ENCODE measurements at regions not wholly inside any gene's neighbourhood (a gene's known extent, or its start where the extent isn't known, plus 50 kb on each side); places are given as distances from the start of the nearest gene placed in this dataset.

DNA sequence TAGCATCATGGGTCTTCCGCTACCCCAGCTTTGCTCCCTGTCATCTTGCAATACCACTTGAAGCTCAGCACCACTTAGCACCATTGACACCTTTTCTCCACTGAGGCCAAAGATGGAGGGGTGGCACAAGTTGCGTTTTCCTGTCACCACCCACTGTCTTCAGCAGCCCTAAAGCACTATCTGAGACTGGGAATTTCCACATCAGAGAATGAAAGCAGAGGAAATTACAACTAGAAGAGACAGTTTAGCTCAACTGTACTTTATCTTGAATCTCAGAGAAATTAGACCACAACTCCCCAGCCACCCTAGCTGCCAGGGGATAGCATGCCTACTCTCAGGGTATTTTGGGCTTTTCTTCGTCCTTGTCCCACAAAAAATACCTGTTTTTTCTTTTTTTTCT is 111.0 kb downstream of the DDIT4L start:
- no peak for DNase-seq (ENCODE audit: low spot score)
- H3K36me3 Mint-ChIP-seq (ENCODE audit: low read depth), result no peaks in the 10 kb centered on the region
- H3K4me3 Mint-ChIP-seq (ENCODE audit: low read depth), result no peak overlapping the region
- peaks cover 27% of the 10 kb centered on the region for H3K4me1 Mint-ChIP-seq (ENCODE audit: low read depth)
- no peaks in the 10 kb centered on the region for H3K27me3 Mint-ChIP-seq (ENCODE audit: low read depth)
- intact Hi-C loops (cut with micrococcal nuclease), result no loop called here
- H3K27ac Mint-ChIP-seq, result peak overlapping the region; percentile 28
- no peaks in the 10 kb centered on the region for H3K9me3 Mint-ChIP-seq

DNA sequence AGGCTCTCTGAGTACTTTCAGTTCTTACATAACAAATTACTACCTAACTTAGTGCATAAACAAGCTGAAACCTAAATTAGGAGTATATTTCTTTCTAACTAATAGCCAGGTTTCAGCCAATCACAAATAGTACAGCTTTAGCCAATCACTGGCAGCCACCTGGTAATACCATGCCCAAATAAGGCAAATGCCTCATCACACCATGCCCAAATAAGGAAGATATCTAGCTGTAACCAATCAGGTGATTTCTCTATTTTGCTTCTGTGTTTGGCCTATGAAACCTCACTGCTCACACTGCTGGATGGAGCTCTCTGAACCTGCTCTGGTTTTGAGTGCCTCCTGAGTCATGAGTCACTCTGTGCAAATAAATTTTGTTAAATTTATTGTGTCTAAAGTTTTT is 113.5 kb downstream of the DDIT4L start:
- H3K9me3 Mint-ChIP-seq, result no peaks in the 10 kb centered on the region
- H3K4me1 Mint-ChIP-seq (ENCODE audit: low read depth), result peaks cover 16% of the 10 kb centered on the region
- H3K4me3 Mint-ChIP-seq (ENCODE audit: low read depth), result no peak overlapping the region
- no peaks in the 10 kb centered on the region for H3K36me3 Mint-ChIP-seq (ENCODE audit: low read depth)
- no peak for DNase-seq (ENCODE audit: low spot score)
- intact Hi-C loops (cut with micrococcal nuclease), result no loop called here
- H3K27ac Mint-ChIP-seq, result no peak overlapping the region
- no peaks in the 10 kb centered on the region for H3K27me3 Mint-ChIP-seq (ENCODE audit: low read depth)

DNA sequence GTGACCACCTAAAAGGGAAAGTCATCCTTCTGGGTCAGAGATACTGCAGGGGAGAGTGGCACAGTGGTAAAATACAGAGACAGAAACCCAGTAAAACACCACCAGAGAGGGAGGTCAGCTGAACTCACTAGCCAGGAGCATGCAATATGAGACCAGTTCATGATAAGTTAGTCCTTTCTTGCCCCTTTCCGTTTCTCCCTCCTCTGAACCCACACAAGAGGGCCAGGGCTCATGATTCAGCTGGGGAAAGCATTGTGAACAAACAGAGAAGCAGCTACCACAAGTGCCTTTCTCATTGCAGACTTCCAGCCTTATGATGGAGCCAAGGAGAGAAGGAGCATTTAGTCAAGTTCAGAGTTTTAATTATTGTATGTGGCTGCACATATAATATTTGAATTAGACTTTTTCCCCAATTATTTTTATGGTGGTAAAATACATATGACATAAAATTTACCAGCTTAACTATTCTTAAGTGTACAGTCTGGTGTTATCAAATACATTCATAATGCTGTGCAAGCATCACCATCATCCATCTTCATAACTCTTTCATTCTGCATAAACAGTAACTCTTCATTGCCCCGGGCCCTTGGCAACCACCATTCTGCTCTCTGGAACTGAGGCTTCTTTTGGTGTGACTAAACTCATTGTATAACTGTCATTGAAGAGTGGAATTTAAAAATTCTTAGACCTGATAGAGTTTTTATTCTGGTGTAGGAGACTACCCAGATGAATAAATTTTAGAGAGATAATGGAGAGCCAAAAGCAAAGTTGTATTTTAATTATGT is 114.6 kb downstream of the DDIT4L start:
- no peaks in the 10 kb centered on the region for H3K36me3 Mint-ChIP-seq (ENCODE audit: low read depth)
- intact Hi-C loops (cut with micrococcal nuclease), result no loop called here

DNA sequence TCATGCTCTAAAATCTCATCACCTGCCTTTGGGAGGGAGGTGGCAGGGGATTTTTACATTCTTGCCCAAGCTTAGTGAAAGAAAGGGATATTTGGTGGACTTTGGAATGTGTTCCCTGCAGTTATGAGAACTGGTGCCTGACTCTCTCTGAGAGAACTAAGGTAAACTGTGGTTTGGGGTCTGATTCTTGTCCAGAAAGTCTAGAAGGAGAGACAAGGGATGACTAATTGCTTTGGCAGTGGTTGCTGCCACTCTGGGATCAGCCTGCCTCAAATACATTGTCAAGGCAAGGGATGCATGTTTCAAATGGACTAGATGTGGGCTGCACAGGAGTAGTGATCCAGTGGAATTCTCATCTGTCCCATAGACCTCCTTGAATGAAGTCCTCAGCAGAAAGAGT is 115.2 kb downstream of the DDIT4L start:
- no peak overlapping the region for H3K4me3 Mint-ChIP-seq (ENCODE audit: low read depth)
- H3K36me3 Mint-ChIP-seq (ENCODE audit: low read depth), result no peaks in the 10 kb centered on the region
- intact Hi-C loops (cut with micrococcal nuclease), result no loop called here
- no peak for DNase-seq (ENCODE audit: low spot score)
- peaks cover 13% of the 10 kb centered on the region for H3K4me1 Mint-ChIP-seq (ENCODE audit: low read depth)
- no peak overlapping the region for H3K27ac Mint-ChIP-seq
- H3K27me3 Mint-ChIP-seq (ENCODE audit: low read depth), result peaks cover 5% of the 10 kb centered on the region
- H3K9me3 Mint-ChIP-seq, result no peaks in the 10 kb centered on the region

More for the DNA sequence above, 114.6 kb downstream of the DDIT4L start:
- peaks cover 3% of the 10 kb centered on the region for H3K27me3 Mint-ChIP-seq (ENCODE audit: low read depth)
- H3K9me3 Mint-ChIP-seq, result no peaks in the 10 kb centered on the region
- no peak for DNase-seq (ENCODE audit: low spot score)
- no peak overlapping the region for H3K4me3 Mint-ChIP-seq (ENCODE audit: low read depth)
- peaks cover 16% of the 10 kb centered on the region for H3K4me1 Mint-ChIP-seq (ENCODE audit: low read depth)
- no peak overlapping the region for H3K27ac Mint-ChIP-seq

DNA sequence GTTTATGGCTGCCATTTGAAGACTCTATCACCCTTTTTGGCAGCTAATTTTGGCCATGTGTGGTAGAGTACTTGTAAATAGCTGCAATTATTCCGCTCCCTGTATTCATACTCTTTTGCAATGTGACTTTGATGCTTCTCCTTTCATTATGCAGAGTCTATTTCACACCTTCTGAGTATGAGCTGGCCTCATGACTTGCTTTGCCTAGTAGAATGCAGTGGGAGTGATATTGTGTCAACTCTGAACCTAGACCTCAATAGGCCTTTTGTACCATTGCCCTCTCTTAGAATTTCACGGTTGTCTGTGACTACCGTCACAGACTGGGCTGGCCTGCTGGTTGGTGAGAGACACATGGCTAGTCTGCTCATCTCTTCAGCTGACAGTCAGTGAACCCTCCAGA is 118.8 kb downstream of the DDIT4L start:
- Mint-ChIP-seq H3K27me3 (ENCODE audit: low read depth) (peaks cover 12% of the 10 kb centered on the region), H3K9me3 (no peaks in the 10 kb centered on the region), H3K4me3 (ENCODE audit: low read depth) (no peak overlapping the region), H3K4me1 (ENCODE audit: low read depth) (no peaks in the 10 kb centered on the region), H3K36me3 (ENCODE audit: low read depth) (no peaks in the 10 kb centered on the region), H3K27ac (no peak overlapping the region)
- DNase-seq (ENCODE audit: low spot score), result no peak
- intact Hi-C loops (cut with micrococcal nuclease), result no loop called here

DNA sequence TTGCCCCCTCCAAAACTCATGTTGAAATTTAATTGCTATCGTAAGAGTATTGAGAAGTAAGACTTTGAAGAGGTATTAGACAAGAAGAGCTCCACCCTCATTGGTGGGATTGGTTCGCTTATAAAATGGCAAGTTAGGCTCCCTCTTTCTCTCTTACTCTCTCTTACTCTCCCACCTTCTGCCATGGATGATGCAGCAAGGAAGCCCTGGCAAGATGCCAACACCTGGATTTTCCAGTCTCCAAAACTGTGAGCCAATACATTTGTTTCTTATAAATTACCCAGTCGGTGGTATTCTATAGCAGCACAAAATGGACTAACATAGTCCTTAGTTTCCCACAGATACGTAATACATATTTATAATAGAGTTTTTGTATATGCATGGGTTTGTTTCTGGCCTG is 119.4 kb downstream of the DDIT4L start:
- H3K27ac Mint-ChIP-seq, result no peak overlapping the region
- no peak overlapping the region for H3K4me3 Mint-ChIP-seq (ENCODE audit: low read depth)
- H3K27me3 Mint-ChIP-seq (ENCODE audit: low read depth), result peaks cover 12% of the 10 kb centered on the region
- H3K9me3 Mint-ChIP-seq, result no peaks in the 10 kb centered on the region
- no peaks in the 10 kb centered on the region for H3K36me3 Mint-ChIP-seq (ENCODE audit: low read depth)
- no peak for DNase-seq (ENCODE audit: low spot score)
- H3K4me1 Mint-ChIP-seq (ENCODE audit: low read depth), result no peaks in the 10 kb centered on the region
- intact Hi-C loops (cut with micrococcal nuclease), result no loop called here

DNA sequence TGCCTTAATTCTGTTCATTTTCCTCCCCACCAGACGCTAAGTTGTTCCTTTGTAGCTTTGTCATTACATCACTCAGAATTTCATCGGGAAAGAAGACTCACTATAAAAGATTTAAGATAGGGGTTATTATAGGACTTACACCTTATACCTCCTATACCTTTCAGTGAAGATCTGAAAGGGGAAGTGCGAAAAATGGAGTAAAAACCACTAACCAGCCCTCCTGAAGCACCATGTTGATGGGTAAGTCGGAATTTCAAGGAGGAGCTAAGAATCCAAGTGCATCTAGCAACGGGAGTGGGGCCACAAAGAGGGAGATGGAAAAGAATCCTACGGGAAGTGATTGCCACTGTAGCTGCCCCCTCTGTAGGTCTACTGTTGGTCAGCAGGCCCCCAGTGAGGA is 119.1 kb upstream of the H2AZ1 start:
- H3K27ac Mint-ChIP-seq, result no peak overlapping the region
- H3K4me1 Mint-ChIP-seq (ENCODE audit: low read depth), result no peaks in the 10 kb centered on the region
- no peaks in the 10 kb centered on the region for H3K9me3 Mint-ChIP-seq
- intact Hi-C loops (cut with micrococcal nuclease), result no loop called here
- H3K27me3 Mint-ChIP-seq (ENCODE audit: low read depth), result peaks cover 12% of the 10 kb centered on the region
- DNase-seq (ENCODE audit: low spot score), result no peak
- no peaks in the 10 kb centered on the region for H3K36me3 Mint-ChIP-seq (ENCODE audit: low read depth)
- H3K4me3 Mint-ChIP-seq (ENCODE audit: low read depth), result no peak overlapping the region

DNA sequence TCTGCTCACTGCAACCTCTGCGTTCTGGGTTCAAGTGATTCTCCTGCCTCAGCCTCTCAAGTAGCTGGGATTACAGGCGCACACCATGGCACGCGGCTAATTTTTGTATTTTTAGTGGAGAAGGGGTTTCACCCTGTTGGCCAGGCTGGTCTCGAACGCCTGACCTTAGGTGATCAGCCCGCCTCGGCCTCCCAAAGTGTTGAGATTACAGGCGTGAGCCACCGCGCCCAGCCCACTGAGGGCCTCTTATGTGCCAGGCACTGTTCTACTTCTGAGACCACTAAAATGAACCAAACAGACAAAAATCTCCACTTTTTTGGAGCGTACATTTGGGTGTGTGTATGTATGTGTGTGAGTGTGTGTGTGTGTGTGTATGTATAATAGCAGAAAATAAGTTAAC is 117.2 kb upstream of the H2AZ1 start:
- Mint-ChIP-seq H3K4me3 (ENCODE audit: low read depth) (no peak overlapping the region), H3K36me3 (ENCODE audit: low read depth) (no peaks in the 10 kb centered on the region), H3K4me1 (ENCODE audit: low read depth) (peaks cover 3% of the 10 kb centered on the region), H3K9me3 (no peaks in the 10 kb centered on the region), H3K27me3 (ENCODE audit: low read depth) (peaks cover 18% of the 10 kb centered on the region), H3K27ac (no peak overlapping the region)
- intact Hi-C loops (cut with micrococcal nuclease), result no loop called here
- DNase-seq (ENCODE audit: low spot score), result no peak

DNA sequence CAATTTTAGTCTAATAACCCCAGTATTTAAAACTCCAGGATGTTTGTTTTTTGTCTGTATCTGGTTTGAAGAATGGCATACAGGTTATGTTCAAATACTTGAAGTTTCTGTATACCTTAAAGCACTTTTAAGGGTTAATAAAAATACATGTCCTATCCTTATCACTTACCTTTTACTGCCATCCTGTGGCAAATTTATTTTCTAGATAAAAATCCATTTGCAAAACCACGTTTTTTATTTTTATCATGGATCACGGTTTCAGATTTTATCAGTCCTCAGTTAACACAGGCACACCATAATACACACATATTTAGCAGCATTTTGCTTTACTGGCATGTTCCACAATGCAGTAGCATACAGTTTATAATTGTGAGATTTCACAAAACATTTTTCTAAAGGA is 113.3 kb upstream of the H2AZ1 start:
- intact Hi-C loops (cut with micrococcal nuclease), result no loop called here
- DNase-seq (ENCODE audit: low spot score), result no peak
- peaks cover 10% of the 10 kb centered on the region for H3K27me3 Mint-ChIP-seq (ENCODE audit: low read depth)
- H3K36me3 Mint-ChIP-seq (ENCODE audit: low read depth), result no peaks in the 10 kb centered on the region
- peaks cover 3% of the 10 kb centered on the region for H3K4me1 Mint-ChIP-seq (ENCODE audit: low read depth)
- no peak overlapping the region for H3K4me3 Mint-ChIP-seq (ENCODE audit: low read depth)
- H3K27ac Mint-ChIP-seq, result no peak overlapping the region
- no peaks in the 10 kb centered on the region for H3K9me3 Mint-ChIP-seq

DNA sequence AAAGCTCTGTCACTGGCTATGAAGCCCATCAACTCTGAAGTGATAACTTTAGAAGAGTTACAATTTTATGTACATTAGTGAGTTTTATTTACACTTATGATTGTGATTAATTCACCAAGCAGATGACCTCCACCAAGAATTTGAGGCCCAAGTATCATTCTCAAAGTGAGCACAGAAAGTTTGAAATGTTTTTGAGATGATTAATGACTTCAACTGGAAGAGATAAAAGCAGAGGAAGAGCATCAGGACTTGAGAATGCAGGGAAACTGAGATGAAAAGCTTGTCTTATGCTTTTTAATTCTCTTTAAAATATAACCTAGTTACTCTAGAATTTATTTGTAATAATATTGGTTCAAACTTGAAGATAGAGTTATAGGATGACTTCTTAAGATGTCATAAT is 112.8 kb upstream of the H2AZ1 start:
- H3K27me3 Mint-ChIP-seq (ENCODE audit: low read depth), result peaks cover 9% of the 10 kb centered on the region
- no peak overlapping the region for H3K4me3 Mint-ChIP-seq (ENCODE audit: low read depth)
- no peak overlapping the region for H3K27ac Mint-ChIP-seq
- H3K4me1 Mint-ChIP-seq (ENCODE audit: low read depth), result peaks cover 3% of the 10 kb centered on the region
- H3K9me3 Mint-ChIP-seq, result no peaks in the 10 kb centered on the region
- H3K36me3 Mint-ChIP-seq (ENCODE audit: low read depth), result no peaks in the 10 kb centered on the region
- no peak for DNase-seq (ENCODE audit: low spot score)
- intact Hi-C loops (cut with micrococcal nuclease), result no loop called here

DNA sequence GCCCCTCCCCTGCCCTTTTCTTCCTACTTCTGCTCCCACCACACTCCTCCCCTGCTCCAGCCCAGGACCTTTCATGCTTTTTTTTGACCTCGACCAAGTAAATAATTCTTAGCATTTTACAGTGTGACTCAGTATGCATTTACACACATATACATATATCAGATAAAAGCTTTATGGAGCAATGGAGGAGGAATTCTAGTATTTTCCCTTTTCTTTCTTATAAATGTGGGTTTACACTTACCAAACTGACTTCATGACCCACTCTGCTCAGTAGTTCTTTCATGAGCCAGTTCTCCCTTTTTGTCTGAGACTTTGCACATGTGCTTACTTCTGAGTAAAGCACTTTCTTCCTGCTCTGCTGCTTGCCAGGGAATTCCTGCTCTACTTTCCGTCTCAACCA is 111.8 kb upstream of the H2AZ1 start:
- H3K36me3 Mint-ChIP-seq (ENCODE audit: low read depth), result no peaks in the 10 kb centered on the region
- H3K27me3 Mint-ChIP-seq (ENCODE audit: low read depth), result peaks cover 7% of the 10 kb centered on the region
- no peaks in the 10 kb centered on the region for H3K9me3 Mint-ChIP-seq
- intact Hi-C loops (cut with micrococcal nuclease), result no loop called here
- peaks cover 3% of the 10 kb centered on the region for H3K4me1 Mint-ChIP-seq (ENCODE audit: low read depth)
- H3K4me3 Mint-ChIP-seq (ENCODE audit: low read depth), result no peak overlapping the region
- no peak for DNase-seq (ENCODE audit: low spot score)
- no peak overlapping the region for H3K27ac Mint-ChIP-seq

DNA sequence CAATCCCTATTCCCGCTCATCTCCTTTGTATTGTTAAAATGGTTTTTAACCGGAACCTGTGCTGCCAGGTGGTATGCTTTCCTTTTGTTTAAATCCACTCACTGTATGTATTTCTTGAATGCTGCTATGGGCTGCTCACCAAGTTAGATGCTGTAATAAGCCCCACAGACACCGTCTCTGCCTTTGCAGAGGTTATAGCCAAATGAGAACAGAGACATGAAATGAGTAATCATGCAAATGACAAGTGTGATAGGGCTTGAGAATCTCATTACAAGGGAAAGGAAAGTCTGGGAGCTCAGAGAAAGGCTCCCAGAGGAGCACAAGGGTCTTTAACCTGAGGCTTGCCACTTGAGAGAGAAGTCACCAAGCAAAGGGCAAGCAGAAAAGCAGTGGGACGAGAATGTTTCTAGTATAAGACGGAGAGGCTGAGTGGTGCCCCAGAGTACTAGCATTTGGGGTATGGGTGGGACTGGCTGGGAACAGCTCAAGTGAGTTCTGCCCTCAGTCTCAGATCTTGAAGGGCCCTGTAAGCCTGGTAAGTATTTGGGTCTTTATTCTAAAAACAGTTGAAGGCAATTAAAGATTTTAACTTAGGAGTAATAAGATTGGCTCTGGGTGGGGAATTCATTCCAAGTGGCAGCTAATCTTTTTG is 110.8 kb upstream of the H2AZ1 start:
- Mint-ChIP-seq H3K27me3 (ENCODE audit: low read depth) (peaks cover 8% of the 10 kb centered on the region), H3K4me1 (ENCODE audit: low read depth) (peaks cover 3% of the 10 kb centered on the region), H3K27ac (no peak overlapping the region), H3K9me3 (no peaks in the 10 kb centered on the region), H3K36me3 (ENCODE audit: low read depth) (no peaks in the 10 kb centered on the region), H3K4me3 (ENCODE audit: low read depth) (no peak overlapping the region)
- no peak for DNase-seq (ENCODE audit: low spot score)
- intact Hi-C loops (cut with micrococcal nuclease), result no loop called here

DNA sequence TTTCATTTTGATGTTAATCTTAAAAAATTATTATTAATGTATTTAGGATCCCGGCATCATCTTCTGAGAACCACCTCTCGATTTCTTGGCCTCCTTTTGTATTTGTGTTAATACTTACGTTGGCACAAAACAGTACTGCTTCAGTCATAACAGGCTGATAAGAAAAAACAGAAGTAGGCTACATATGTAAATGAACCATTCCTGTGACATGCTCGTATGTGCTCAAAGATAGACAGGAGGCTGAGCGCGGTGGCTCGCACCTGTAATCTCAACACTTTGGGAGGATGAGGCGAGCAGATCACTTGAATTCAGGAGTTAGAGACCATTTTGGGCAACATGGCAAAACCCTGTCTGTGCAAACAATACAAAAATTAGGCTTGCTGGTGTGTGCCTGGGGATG is 109.4 kb upstream of the H2AZ1 start:
- H3K9me3 Mint-ChIP-seq, result no peaks in the 10 kb centered on the region
- no peak overlapping the region for H3K4me3 Mint-ChIP-seq (ENCODE audit: low read depth)
- H3K36me3 Mint-ChIP-seq (ENCODE audit: low read depth), result no peaks in the 10 kb centered on the region
- DNase-seq (ENCODE audit: low spot score), result no peak
- H3K27ac Mint-ChIP-seq, result no peak overlapping the region
- peaks cover 13% of the 10 kb centered on the region for H3K27me3 Mint-ChIP-seq (ENCODE audit: low read depth)
- peaks cover 3% of the 10 kb centered on the region for H3K4me1 Mint-ChIP-seq (ENCODE audit: low read depth)
- intact Hi-C loops (cut with micrococcal nuclease), result no loop called here
